Caco-2 (cell line): ENCODE measurements at regions not wholly inside any gene's neighbourhood (a gene's known extent, or its start where the extent isn't known, plus 50 kb on each side); places are given as distances from the start of the nearest gene placed in this dataset.

Source experiments
- BruUV-seq: library from RNA; stranded (reverse); fragments of 400-500 nt; replicated peaks from 2 replicates; lab custom pipeline; 2021; lab: Mats Ljungman, UMichigan
- CTCF ChIA-PET: fragments of 300-600 bp; sonication (Branson Sonifier 250); formaldehyde crosslinking; loops from one replicate; lab custom pipeline; 2022; ENCODE audit warnings: antibody characterized with exemption; lab: Charles Lee
- POLR2A ChIA-PET: fragments of 300-600 bp; sonication (Branson Sonifier 250); formaldehyde crosslinking; loops from one replicate; lab custom pipeline; 2022; ENCODE audit warnings: antibody characterized with exemption; lab: Charles Lee
- DNase-seq, 2 experiments: peaks; one replicate each; pipeline versions ENCODE4 v3.0.0 to v3.0.0-alpha.2; 2020 to 2022
- H3K27me3 ChIP-seq: replicated peaks from 2 replicates; pipeline ENCODE4 v1.6.0; 2011; ENCODE audit warnings: low read length; ENCODE audit not compliant: control insufficient read depth, insufficient read depth
- H3K36me3 ChIP-seq: 2 replicates; pipeline ENCODE4 v1.5.1; 2011; ENCODE audit warnings: low read length; ENCODE audit not compliant: control insufficient read depth, insufficient read depth
- H3K4me1 ChIP-seq: fragments of 250-450 bp; sonication (Bioruptor Pico); 2 replicates; pipeline ENCODE4 v1.5.1; 2020; ENCODE audit warnings: mild to moderate bottlenecking
- H3K4me3 ChIP-seq: 2 replicates; pipeline ENCODE4 v1.5.1; 2011; ENCODE audit warnings: low read depth, mild to moderate bottlenecking, control low read depth, low read length
- H3K9me3 ChIP-seq: fragments of 250-450 bp; sonication (Bioruptor Pico); 2 replicates; pipeline ENCODE4 v1.5.1; 2020; ENCODE audit warnings: mild to moderate bottlenecking, moderate library complexity
- H3K27ac Mint-ChIP-seq: one replicate; pipeline ENCODE4 v1.8.0; 2022; ENCODE audit warnings: mixed read lengths; ENCODE audit not compliant: unreplicated experiment
- H3K27me3 Mint-ChIP-seq: one replicate; pipeline ENCODE4 v1.8.0; 2022; ENCODE audit warnings: mixed read lengths; ENCODE audit not compliant: insufficient read depth, unreplicated experiment
- H3K36me3 Mint-ChIP-seq: one replicate; pipeline ENCODE4 v1.8.0; 2022; ENCODE audit warnings: mild to moderate bottlenecking, mixed read lengths; ENCODE audit not compliant: insufficient read depth, unreplicated experiment
- H3K4me1 Mint-ChIP-seq: one replicate; pipeline ENCODE4 v1.8.0; 2022; ENCODE audit warnings: low read depth, mixed read lengths; ENCODE audit not compliant: unreplicated experiment
- H3K4me3 Mint-ChIP-seq: one replicate; pipeline ENCODE4 v1.8.0; 2022; ENCODE audit warnings: mild to moderate bottlenecking, moderate library complexity, mixed read lengths; ENCODE audit not compliant: unreplicated experiment
- H3K9me3 Mint-ChIP-seq: one replicate; pipeline ENCODE4 v1.8.0; 2022; ENCODE audit warnings: mixed read lengths; ENCODE audit not compliant: unreplicated experiment
- CTCF ChIP-seq, 2 experiments: fragments of 200-600 bp in 1 of 2; IDR thresholded peaks; 1 replicate in 1 of 2; 2 replicates in 1 of 2; pipeline versions ENCODE4 v1.5.1 to v1.8.0; 2011 to 2022; ENCODE audit warnings: antibody characterized with exemption in 1 of 2, control low read depth in 1 of 2, inconsistent platforms in 1 of 2, low read depth in 1 of 2, low read length in 1 of 2, mild to moderate bottlenecking in 1 of 2, moderate library complexity in 1 of 2; ENCODE audit not compliant: insufficient read depth in 1 of 2, severe bottlenecking in 1 of 2, unreplicated experiment in 1 of 2
- intact Hi-C: fragments of 100-400 bp; cut with micrococcal nuclease; formaldehyde crosslinking; loops from one replicate; pipeline ENCODE4 v1.10.0; 2022; ENCODE audit not compliant: unreplicated experiment

GRCh38 chr6:120186080-120186479 lies 836.5 kb upstream of the MAN1A1 start:
- intact Hi-C loops: no loop called here
- Histone ChIP-seq H3K4me3 (no peak overlapping the region), H3K36me3 (no peaks in the 10 kb centered on the region), H3K4me1 (no peaks in the 10 kb centered on the region), H3K27me3 (no peaks in the 10 kb centered on the region), H3K9me3 (no peaks in the 10 kb centered on the region)
- no peaks in the 10 kb centered on the region for H3K9me3 Mint-ChIP-seq
- H3K27ac Mint-ChIP-seq: no peak overlapping the region
- H3K4me1 Mint-ChIP-seq: no peaks in the 10 kb centered on the region
- ChIA-PET POLR2A (no interaction called here), CTCF (no interaction called here)
- TF ChIP-seq CTCF (IDR thresholded peaks at IDR 0.05; ENCODE audit: insufficient read depth in 1 of 2, low read depth in 1 of 2, low read length in 1 of 2, severe bottlenecking in 1 of 2, unreplicated experiment in 1 of 2): no peak
- H3K36me3 Mint-ChIP-seq: no peaks in the 10 kb centered on the region
- H3K27me3 Mint-ChIP-seq: no peaks in the 10 kb centered on the region
- BruUV-seq: no TSS peak
- no peak overlapping the region for H3K4me3 Mint-ChIP-seq
- no peak for DNase-seq

DNA sequence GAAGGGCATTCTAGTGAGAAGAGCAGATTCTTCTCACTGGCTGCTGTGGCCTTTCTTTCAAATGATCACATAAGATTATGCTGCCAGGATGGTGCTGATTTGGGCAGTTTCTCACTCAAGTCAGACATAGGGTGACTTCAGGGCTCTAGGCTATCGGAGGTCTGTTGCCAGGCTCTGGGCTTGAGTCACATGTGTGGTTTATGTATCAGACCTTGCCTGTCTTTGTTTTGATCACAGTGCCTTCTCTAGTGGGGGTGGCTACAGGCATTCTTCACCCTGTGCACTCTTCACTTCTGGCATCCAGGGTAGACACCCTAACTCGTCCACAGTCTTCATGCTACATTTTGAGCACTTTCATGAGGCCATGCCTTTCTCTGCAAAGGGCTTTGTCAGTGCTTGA lies 823.7 kb upstream of the MAN1A1 start:
- no peaks in the 10 kb centered on the region; the same call in 1 of the 2 replicates for H3K9me3 ChIP-seq
- no peaks in the 10 kb centered on the region for H3K4me1 ChIP-seq
- no peaks in the 10 kb centered on the region for H3K4me1 Mint-ChIP-seq
- no peak overlapping the region for H3K4me3 ChIP-seq
- no peaks in the 10 kb centered on the region for H3K36me3 ChIP-seq
- no peaks in the 10 kb centered on the region for H3K27me3 Mint-ChIP-seq
- H3K36me3 Mint-ChIP-seq: no peaks in the 10 kb centered on the region
- H3K9me3 Mint-ChIP-seq: no peaks in the 10 kb centered on the region
- intact Hi-C loops: no loop called here
- no peak overlapping the region for H3K4me3 Mint-ChIP-seq
- no peak overlapping the region for H3K27ac Mint-ChIP-seq
- ChIA-PET CTCF (no interaction called here), POLR2A (no interaction called here)
- no peak for DNase-seq
- no peak for TF ChIP-seq CTCF (IDR thresholded peaks at IDR 0.05; ENCODE audit: insufficient read depth in 1 of 2, low read depth in 1 of 2, low read length in 1 of 2, severe bottlenecking in 1 of 2, unreplicated experiment in 1 of 2)
- BruUV-seq: no TSS peak
- H3K27me3 ChIP-seq: no peaks in the 10 kb centered on the region

GRCh38 chr6:120164531-120164930 lies 815.0 kb upstream of the MAN1A1 start:
- no peak for TF ChIP-seq CTCF (IDR thresholded peaks at IDR 0.05; ENCODE audit: insufficient read depth in 1 of 2, low read depth in 1 of 2, low read length in 1 of 2, severe bottlenecking in 1 of 2, unreplicated experiment in 1 of 2)
- Histone ChIP-seq H3K27me3 (no peaks in the 10 kb centered on the region), H3K36me3 (no peaks in the 10 kb centered on the region), H3K4me3 (no peak overlapping the region), H3K4me1 (no peaks in the 10 kb centered on the region), H3K9me3 (no peaks in the 10 kb centered on the region)
- Mint-ChIP-seq H3K9me3 (no peaks in the 10 kb centered on the region), H3K27ac (no peak overlapping the region), H3K4me3 (no peak overlapping the region), H3K27me3 (no peaks in the 10 kb centered on the region), H3K36me3 (no peaks in the 10 kb centered on the region), H3K4me1 (no peaks in the 10 kb centered on the region)
- ChIA-PET CTCF (no interaction called here), POLR2A (no interaction called here)
- DNase-seq: no peak
- intact Hi-C loops: no loop called here
- no TSS peak for BruUV-seq
